Right cardiac atrium (tissue), 5 donors: ENCODE measurements at regions not wholly inside any gene's neighbourhood (a gene's known extent, or its start where the extent isn't known, plus 50 kb on each side); places are given as distances from the start of the nearest gene placed in this dataset.

Source experiments
- ATAC-seq, 2 donors: fragments of 200-7000 bp; cut with Tn5 transposase; one replicate each; pipeline versions ENCODE4 v1.8.0 to v1.9.1; 2020; ENCODE audit warnings: moderate library complexity in 2 of 2, mild to moderate bottlenecking in 1 of 2
- DNase-seq, 3 donors: peaks; one replicate each; pipeline ENCODE4 v3.0.0-alpha.2; 2020
- H3K27ac ChIP-seq: one replicate; pipeline ENCODE4 v1.5.1; 2013; ENCODE audit warnings: mild to moderate bottlenecking, low read length, control low read depth, moderate library complexity
- H3K27me3 ChIP-seq: one replicate; pipeline ENCODE4 v1.6.1; 2013; ENCODE audit not compliant: control insufficient read depth, insufficient read depth
- H3K4me1 ChIP-seq: one replicate; pipeline ENCODE4 v1.6.1; 2013; ENCODE audit warnings: low read length; ENCODE audit not compliant: control insufficient read depth, insufficient read depth
- H3K4me3 ChIP-seq: one replicate; pipeline ENCODE4 v1.5.1; 2013; ENCODE audit warnings: low read length, control low read depth
- H3K9me3 ChIP-seq: one replicate; pipeline ENCODE4 v1.6.1; 2013; ENCODE audit warnings: low read length; ENCODE audit not compliant: control insufficient read depth
- WGBS: extraction: QIAGEN DNeasy Blood & Tissue Kit; methylation state at CpG from one replicate; pipeline ENCODE4 v1.1.7; 2013; 5-methylcytosine and 5-hydroxymethylcytosine counted together
- intact Hi-C, 4 donors: fragments of 100-400 bp; cut with DNase I; formaldehyde crosslinking; loops; one replicate each; pipeline versions ENCODE4 v1.11.0 to v1.14.0; 2022 to 2023
- donor health status: healthy with polysubstance abuse.
- donor health status: DM: no; HTN: yes; CAD: no.
- donor health status: DM: no; HTN: no; CAD: no.
- donor health status: DM: no; HTN: yes; CAD: no; lungs with severe emphysema.
- donor health status: DM: yes; HTN: yes; CAD: no.

GRCh38 chr1:234543442-234544086, 64.6 kb upstream of the TARBP1 start:
- DNase-seq, result peak in 1 of 3 donors; percentile 68
- intact Hi-C loops, result loop anchor here in 1 of 4 donors (5.0 kb wide), 1 partner anchor 39 kb away; no protein-coding TSS in a partner anchor

GRCh38 chr1:234542211-234542850, 63.4 kb upstream of the TARBP1 start:
- no peak for DNase-seq
- peak overlapping the region; percentile 40 for H3K27ac ChIP-seq
- H3K4me1 ChIP-seq, result peaks cover 26% of the 10 kb centered on the region

More at GRCh38 chr1:234543442-234544086, 64.6 kb upstream of the TARBP1 start:
- no peaks in the 10 kb centered on the region for H3K27me3 ChIP-seq
- H3K27ac ChIP-seq, result peak overlapping the region; percentile 96
- H3K4me1 ChIP-seq, result peaks cover 19% of the 10 kb centered on the region
- no peak overlapping the region for H3K4me3 ChIP-seq
- no peaks in the 10 kb centered on the region for H3K9me3 ChIP-seq
- 47% methylated on average over 8 of the region's 8 CpGs for WGBS
- peak; percentile 54 to 58 for ATAC-seq

GRCh38 chr1:234541286-234541975, 62.5 kb upstream of the TARBP1 start:
- Histone ChIP-seq H3K9me3 (no peaks in the 10 kb centered on the region), H3K27me3 (no peaks in the 10 kb centered on the region), H3K27ac (no peak overlapping the region), H3K4me1 (peaks cover 34% of the 10 kb centered on the region), H3K4me3 (no peak overlapping the region)
- 83% methylated on average over 5 of the region's 5 CpGs for WGBS
- intact Hi-C loops, result loop anchor here in 1 of 4 donors (5.0 kb wide), 1 partner anchor 41 kb away; no protein-coding TSS in a partner anchor
- no peak for DNase-seq
- no peak for ATAC-seq

More at GRCh38 chr1:234542211-234542850, 63.4 kb upstream of the TARBP1 start:
- no peaks in the 10 kb centered on the region for H3K9me3 ChIP-seq
- 81% methylated on average over 13 of the region's 13 CpGs for WGBS
- no peaks in the 10 kb centered on the region for H3K27me3 ChIP-seq
- ATAC-seq, result no peak
- intact Hi-C loops, result loop anchor here in 1 of 4 donors (5.0 kb wide), 1 partner anchor 40 kb away; no protein-coding TSS in a partner anchor
- H3K4me3 ChIP-seq, result no peak overlapping the region

GRCh38 chr1:234540404-234540762, 61.4 kb upstream of the TARBP1 start:
- no peaks in the 10 kb centered on the region for H3K27me3 ChIP-seq
- intact Hi-C loops, result loop anchor here in 1 of 4 donors (5.0 kb wide), 1 partner anchor 42 kb away; no protein-coding TSS in a partner anchor
- ATAC-seq, result no peak
- H3K4me1 ChIP-seq, result peaks cover 34% of the 10 kb centered on the region
- WGBS, result 92% methylated on average over 5 of the region's 5 CpGs
- DNase-seq, result no peak
- no peak overlapping the region for H3K4me3 ChIP-seq
- H3K27ac ChIP-seq, result peak overlapping the region; percentile 97
- no peaks in the 10 kb centered on the region for H3K9me3 ChIP-seq

GRCh38 chr1:234539666-234540403, 60.9 kb upstream of the TARBP1 start:
- intact Hi-C loops, result loop anchor here in 2 of 4 donors (5.0 to 10.0 kb wide), 6 partner anchors 42 to 455 kb away; no protein-coding TSS in a partner anchor
- 73% methylated on average over 9 of the region's 9 CpGs for WGBS

GRCh38 chr1:234538930-234539649, 60.1 kb upstream of the TARBP1 start:
- intact Hi-C loops, result loop anchor here in 2 of 4 donors (5.0 to 10.0 kb wide), 5 partner anchors 46 to 456 kb away; no protein-coding TSS in a partner anchor
- Histone ChIP-seq H3K9me3 (no peaks in the 10 kb centered on the region), H3K4me3 (no peak overlapping the region), H3K27me3 (no peaks in the 10 kb centered on the region), H3K27ac (peak overlapping the region; percentile 97), H3K4me1 (peaks cover 36% of the 10 kb centered on the region)
- WGBS, result 24% methylated on average over 14 of the region's 14 CpGs
- DNase-seq, result peak; percentile 69 to 84 (median 82)
- ATAC-seq, result peak; percentile 52 to 53

More at GRCh38 chr1:234539666-234540403, 60.9 kb upstream of the TARBP1 start:
- H3K4me1 ChIP-seq, result peaks cover 33% of the 10 kb centered on the region
- H3K27ac ChIP-seq, result peak overlapping the region; percentile 97
- no peaks in the 10 kb centered on the region for H3K27me3 ChIP-seq
- DNase-seq (no peak), ATAC-seq (no peak)
- no peaks in the 10 kb centered on the region for H3K9me3 ChIP-seq
- no peak overlapping the region for H3K4me3 ChIP-seq

GRCh38 chr1:234538062-234538731, 59.2 kb upstream of the TARBP1 start:
- whole genome bisulfite sequencing, result 71% methylated on average over 19 of the region's 19 CpGs
- Histone ChIP-seq H3K9me3 (no peaks in the 10 kb centered on the region), H3K27me3 (no peaks in the 10 kb centered on the region), H3K4me1 (peaks cover 39% of the 10 kb centered on the region), H3K27ac (peak overlapping the region; percentile 97), H3K4me3 (no peak overlapping the region)
- ATAC-seq, result no peak
- intact Hi-C loops, result loop anchor here in 2 of 4 donors (5.0 to 10.0 kb wide), 5 partner anchors 47 to 457 kb away; no protein-coding TSS in a partner anchor
- peak in 1 of 3 donors; percentile 58 for DNase-seq

- DNase-seq (no peak), ATAC-seq (no peak)
- peaks cover 46% of the 10 kb centered on the region for H3K4me1 ChIP-seq
- 65% methylated on average over 5 of the region's 5 CpGs for WGBS
- H3K4me3 ChIP-seq, result no peak overlapping the region
- H3K9me3 ChIP-seq, result no peaks in the 10 kb centered on the region
- H3K27ac ChIP-seq, result peak overlapping the region; percentile 100
- intact Hi-C loops, result loop anchor here in 2 of 4 donors (5.0 to 10.0 kb wide), 5 partner anchors 48 to 458 kb away; no protein-coding TSS in a partner anchor
- no peaks in the 10 kb centered on the region for H3K27me3 ChIP-seq
Observed at GRCh38 chr1:234537236-234537635, 58.3 kb upstream of the TARBP1 start.

- Histone ChIP-seq H3K27ac (peak overlapping the region; percentile 100), H3K9me3 (no peaks in the 10 kb centered on the region), H3K4me1 (peaks cover 46% of the 10 kb centered on the region), H3K27me3 (no peaks in the 10 kb centered on the region), H3K4me3 (no peak overlapping the region)
- intact Hi-C loops, result loop anchor here in 2 of 4 donors (5.0 to 10.0 kb wide), 5 partner anchors 48 to 458 kb away; no protein-coding TSS in a partner anchor
- 33% methylated on average over 12 of the region's 12 CpGs for WGBS
- ATAC-seq (no peak), DNase-seq (no peak)
Observed at GRCh38 chr1:234536741-234537140, 57.8 kb upstream of the TARBP1 start.
